Mesenchymal stem cell (in vitro differentiated cells and primary cell): ENCODE measurements at regions not wholly inside any gene's neighbourhood (a gene's known extent, or its start where the extent isn't known, plus 50 kb on each side); places are given as distances from the start of the nearest gene placed in this dataset.

Experiments used
- DNase-seq: peaks from one replicate; pipeline ENCODE4 v3.0.0-alpha.2; 2013
- H2AFZ ChIP-seq: one replicate; pipeline ENCODE4 v1.6.1; 2013; ENCODE audit warnings: low read depth, mild to moderate bottlenecking, control low read depth, inconsistent platforms, low read length, moderate library complexity
- H2AK5ac ChIP-seq: 2 replicates; pipeline ENCODE4 v1.6.1; 2013; ENCODE audit warnings: low read length, moderate library complexity, mild to moderate bottlenecking, inconsistent platforms; ENCODE audit not compliant: severe bottlenecking
- H2BK120ac ChIP-seq: one replicate; pipeline ENCODE4 v1.6.1; 2013; ENCODE audit warnings: low read depth, mild to moderate bottlenecking, inconsistent platforms, low read length, moderate library complexity
- H2BK12ac ChIP-seq, 2 experiments: one replicate each; pipeline ENCODE4 v1.6.1; 2013; ENCODE audit warnings: inconsistent platforms in 2 of 2, low read length in 2 of 2, mild to moderate bottlenecking in 2 of 2, moderate library complexity in 2 of 2, control low read depth in 1 of 2
- H2BK15ac ChIP-seq: one replicate; pipeline ENCODE4 v1.6.1; 2013; ENCODE audit warnings: mild to moderate bottlenecking, low read depth, inconsistent platforms; ENCODE audit not compliant: poor library complexity, severe bottlenecking
- H2BK5ac ChIP-seq: 2 replicates; pipeline ENCODE4 v1.6.1; 2013; ENCODE audit warnings: low read depth, mild to moderate bottlenecking, low read length, control low read depth, inconsistent platforms; ENCODE audit not compliant: poor library complexity, severe bottlenecking
- H3K14ac ChIP-seq, 2 experiments: one replicate each; pipeline ENCODE4 v1.6.1; 2013; ENCODE audit warnings: inconsistent platforms in 2 of 2, low read length in 2 of 2, control low read depth in 1 of 2, mild to moderate bottlenecking in 1 of 2, moderate library complexity in 1 of 2
- H3K18ac ChIP-seq, 2 experiments: one replicate each; pipeline ENCODE4 v1.6.1; 2013; ENCODE audit warnings: inconsistent platforms in 2 of 2, low read length in 2 of 2, control low read depth in 1 of 2, low read depth in 1 of 2, mild to moderate bottlenecking in 1 of 2
- H3K23ac ChIP-seq, 2 experiments: one replicate each; pipeline ENCODE4 v1.6.1; 2013; ENCODE audit warnings: inconsistent platforms in 2 of 2, low read length in 2 of 2, mild to moderate bottlenecking in 2 of 2, moderate library complexity in 2 of 2, control low read depth in 1 of 2
- H3K27ac ChIP-seq: 2 replicates; pipeline ENCODE4 v1.5.1; 2013; ENCODE audit warnings: mild to moderate bottlenecking, moderate library complexity, low read length, control low read depth, inconsistent platforms; ENCODE audit not compliant: poor library complexity, severe bottlenecking
- H3K27me3 ChIP-seq, 2 experiments: 2 replicates each; pipeline versions ENCODE4 v1.6.1 to v1.7.0; 2013; ENCODE audit warnings: low read length in 2 of 2, mild to moderate bottlenecking in 2 of 2, moderate library complexity in 2 of 2, control low read depth in 1 of 2, inconsistent platforms in 1 of 2; ENCODE audit not compliant: control insufficient read depth in 1 of 2, insufficient read depth in 1 of 2
- H3K36me3 ChIP-seq, 2 experiments: 2 replicates each; pipeline versions ENCODE4 v1.6.1 to v1.7.0; 2013; ENCODE audit warnings: low read length in 2 of 2, control low read depth in 1 of 2, inconsistent platforms in 1 of 2, low read depth in 1 of 2, mild to moderate bottlenecking in 1 of 2; ENCODE audit not compliant: insufficient read depth in 2 of 2, control insufficient read depth in 1 of 2
- H3K4ac ChIP-seq, 2 experiments: one replicate each; pipeline ENCODE4 v1.6.1; 2013; ENCODE audit warnings: inconsistent platforms in 2 of 2, low read length in 2 of 2, mild to moderate bottlenecking in 2 of 2, moderate library complexity in 2 of 2, control low read depth in 1 of 2, low read depth in 1 of 2
- H3K4me1 ChIP-seq: 2 replicates; pipeline ENCODE4 v1.6.1; 2013; ENCODE audit warnings: low read depth, low read length, control low read depth; ENCODE audit not compliant: control insufficient read depth, insufficient read depth
- H3K4me2 ChIP-seq: 2 replicates; pipeline ENCODE4 v1.6.1; 2013; ENCODE audit warnings: low read length, mild to moderate bottlenecking, inconsistent platforms; ENCODE audit not compliant: poor library complexity, severe bottlenecking
- H3K4me3 ChIP-seq, 2 experiments: 2 replicates each; pipeline versions ENCODE4 v1.5.1 to v1.7.0; 2013; ENCODE audit warnings: low read length in 2 of 2, mild to moderate bottlenecking in 2 of 2, control low read depth in 1 of 2, low read depth in 1 of 2; ENCODE audit not compliant: insufficient read depth in 1 of 2
- H3K79me1 ChIP-seq: replicated peaks from 2 replicates; pipeline ENCODE4 v1.6.1; 2013; ENCODE audit warnings: mild to moderate bottlenecking, control low read depth, low read length, inconsistent platforms; ENCODE audit not compliant: poor library complexity, severe bottlenecking
- H3K9ac ChIP-seq: 2 replicates; pipeline ENCODE4 v1.7.0; 2013; ENCODE audit warnings: mild to moderate bottlenecking, low read length, moderate library complexity
- H3K9me3 ChIP-seq: 2 replicates; pipeline ENCODE4 v1.7.0; 2013; ENCODE audit warnings: mild to moderate bottlenecking, low read length; ENCODE audit not compliant: control insufficient read depth
- H4K8ac ChIP-seq: one replicate; pipeline ENCODE4 v1.6.1; 2013; ENCODE audit warnings: inconsistent platforms, mild to moderate bottlenecking, low read length, moderate library complexity
- H4K91ac ChIP-seq: one replicate; pipeline ENCODE4 v1.6.1; 2013; ENCODE audit warnings: mild to moderate bottlenecking, low read length, inconsistent platforms
- WGBS: methylation state at CpG from one replicate; pipeline ENCODE4 v1.1.7; 2013; ENCODE audit warnings: mixed read lengths; 5-methylcytosine and 5-hydroxymethylcytosine counted together

DNA sequence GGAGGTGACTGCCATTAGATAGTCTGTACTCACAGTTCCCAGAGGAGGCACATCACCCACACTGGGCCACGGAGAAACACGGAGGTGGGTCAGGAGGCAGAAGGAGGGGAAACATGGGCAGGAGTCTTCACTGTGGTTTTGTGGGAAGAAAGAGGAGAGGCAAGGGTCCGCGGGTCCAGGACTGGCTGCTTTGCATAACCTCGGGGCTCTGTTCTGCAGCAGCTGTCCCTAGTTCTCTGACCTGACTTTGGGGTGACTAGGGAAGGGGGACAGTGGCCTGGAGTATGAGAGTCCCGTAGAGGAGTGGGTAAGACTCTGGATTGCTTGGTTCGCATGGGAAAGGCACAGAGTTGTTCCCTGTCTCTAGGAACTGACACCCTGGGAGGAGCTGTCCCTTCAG is 238.3 kb upstream of the RAB6C start:
- Histone ChIP-seq H2AK5ac (no peak overlapping the region), H2BK120ac (no peak overlapping the region), H3K79me1 (no peaks in the 10 kb centered on the region), H3K9me3 (no peaks in the 10 kb centered on the region), H2BK12ac (no peak overlapping the region), H2BK5ac (no peak overlapping the region), H3K14ac (no peak overlapping the region), H3K23ac (no peak overlapping the region), H4K8ac (no peak overlapping the region), H3K18ac (no peak overlapping the region), H3K4me1 (no peaks in the 10 kb centered on the region), H3K36me3 (no peaks in the 10 kb centered on the region), H2AFZ (no peak overlapping the region), H3K27me3 (no peaks in the 10 kb centered on the region), H3K27ac (no peak overlapping the region), H4K91ac (no peak overlapping the region), H3K4ac (no peak overlapping the region), H2BK15ac (no peak overlapping the region), H3K4me3 (no peak overlapping the region), H3K4me2 (no peak overlapping the region), H3K9ac (no peak overlapping the region)
- 68% methylated on average over 7 of the region's 7 CpGs for WGBS
- DNase-seq: no peak

DNA sequence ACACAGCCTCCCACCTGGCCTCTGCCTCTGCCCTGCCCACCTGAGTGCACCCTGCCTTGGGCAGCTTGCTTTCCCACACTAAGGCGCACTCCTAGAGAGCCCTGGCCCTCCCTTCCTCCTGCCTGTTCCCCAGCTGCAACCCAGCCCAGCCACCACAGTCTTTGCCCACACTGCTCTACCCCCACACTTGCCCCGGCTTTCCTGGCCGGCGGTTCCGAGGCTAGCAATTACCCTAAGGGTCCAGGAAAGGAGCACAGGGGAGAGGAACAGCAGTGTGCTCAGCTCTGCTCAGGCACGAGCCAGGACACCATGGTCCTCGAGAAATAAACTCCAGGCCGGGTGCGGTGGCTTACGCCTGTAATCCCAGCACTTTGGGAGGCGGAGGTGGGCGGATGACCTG is 237.8 kb upstream of the RAB6C start:
- no peak overlapping the region for H2AFZ ChIP-seq
- no peak overlapping the region for H3K4ac ChIP-seq
- no peaks in the 10 kb centered on the region for H3K9me3 ChIP-seq
- H3K9ac ChIP-seq: no peak overlapping the region
- H3K14ac ChIP-seq: no peak overlapping the region
- no peaks in the 10 kb centered on the region for H3K36me3 ChIP-seq
- no peak overlapping the region for H3K27ac ChIP-seq
- H3K4me2 ChIP-seq: no peak overlapping the region
- no peak overlapping the region for H4K8ac ChIP-seq
- H3K18ac ChIP-seq: no peak overlapping the region
- no peak overlapping the region for H3K4me3 ChIP-seq
- no peaks in the 10 kb centered on the region for H3K4me1 ChIP-seq
- no peak overlapping the region for H2BK15ac ChIP-seq
- no peak overlapping the region for H4K91ac ChIP-seq
- no peak overlapping the region for H2BK12ac ChIP-seq
- H2BK5ac ChIP-seq: no peak overlapping the region
- H3K27me3 ChIP-seq: no peaks in the 10 kb centered on the region
- no peak overlapping the region for H2AK5ac ChIP-seq
- no peaks in the 10 kb centered on the region for H3K79me1 ChIP-seq
- H3K23ac ChIP-seq: no peak overlapping the region
- no peak for DNase-seq
- H2BK120ac ChIP-seq: no peak overlapping the region
- 80% methylated on average over 12 of the region's 12 CpGs for WGBS

DNA sequence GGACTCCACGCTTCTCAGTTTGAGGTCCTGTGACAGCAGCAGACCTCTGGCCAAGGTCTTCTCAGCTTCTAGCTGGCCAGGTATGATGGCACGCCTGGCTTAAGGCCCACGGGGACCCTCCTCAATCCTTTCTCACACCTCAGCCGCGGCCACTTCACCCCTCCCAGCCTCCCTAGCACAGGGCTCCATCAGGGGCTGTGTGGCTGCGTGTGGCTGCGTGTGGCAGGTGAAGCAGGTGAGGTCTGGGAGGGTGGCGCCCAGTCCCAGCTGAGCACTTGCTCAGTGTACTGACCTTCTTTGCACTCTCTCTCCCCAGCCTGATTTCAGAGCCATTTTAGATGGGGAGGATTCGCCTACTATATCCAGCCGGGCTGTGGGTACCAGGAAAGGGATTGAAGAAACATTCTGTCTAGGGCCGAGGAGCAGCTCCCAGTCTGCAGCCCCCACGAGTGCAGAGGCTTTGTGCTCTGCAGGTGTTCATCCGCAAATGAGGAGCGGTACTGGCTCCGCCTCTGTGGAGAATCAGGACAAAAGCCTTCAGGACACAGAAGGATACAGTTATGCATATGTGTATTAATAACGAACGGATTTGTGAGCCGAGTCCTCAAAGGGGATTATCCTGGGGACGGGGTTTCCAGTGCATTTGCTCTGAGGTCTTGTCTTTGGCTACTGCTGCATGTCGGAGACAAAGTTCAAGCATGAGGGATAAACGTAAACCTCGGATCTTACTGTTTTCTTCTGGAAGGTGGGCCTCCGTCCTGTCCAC is 236.9 kb upstream of the RAB6C start:
- H3K27me3 ChIP-seq: no peaks in the 10 kb centered on the region
- no peak overlapping the region for H3K23ac ChIP-seq
- no peak overlapping the region for H3K4me2 ChIP-seq
- H3K4me1 ChIP-seq: no peaks in the 10 kb centered on the region
- no peak overlapping the region for H2BK120ac ChIP-seq
- H2AK5ac ChIP-seq: no peak overlapping the region
- H3K27ac ChIP-seq: no peak overlapping the region
- no peak overlapping the region for H4K91ac ChIP-seq
- 85% methylated on average over 21 of the region's 23 CpGs for WGBS
- no peak overlapping the region for H3K14ac ChIP-seq
- no peak overlapping the region for H2BK12ac ChIP-seq
- H2BK15ac ChIP-seq: no peak overlapping the region
- no peaks in the 10 kb centered on the region for H3K9me3 ChIP-seq
- H3K4me3 ChIP-seq: no peak overlapping the region
- H3K18ac ChIP-seq: no peak overlapping the region
- H2AFZ ChIP-seq: no peak overlapping the region
- no peak overlapping the region for H3K4ac ChIP-seq
- no peaks in the 10 kb centered on the region for H3K79me1 ChIP-seq
- H3K36me3 ChIP-seq: no peaks in the 10 kb centered on the region
- H4K8ac ChIP-seq: no peak overlapping the region
- DNase-seq: no peak
- H2BK5ac ChIP-seq: no peak overlapping the region
- H3K9ac ChIP-seq: no peak overlapping the region

DNA sequence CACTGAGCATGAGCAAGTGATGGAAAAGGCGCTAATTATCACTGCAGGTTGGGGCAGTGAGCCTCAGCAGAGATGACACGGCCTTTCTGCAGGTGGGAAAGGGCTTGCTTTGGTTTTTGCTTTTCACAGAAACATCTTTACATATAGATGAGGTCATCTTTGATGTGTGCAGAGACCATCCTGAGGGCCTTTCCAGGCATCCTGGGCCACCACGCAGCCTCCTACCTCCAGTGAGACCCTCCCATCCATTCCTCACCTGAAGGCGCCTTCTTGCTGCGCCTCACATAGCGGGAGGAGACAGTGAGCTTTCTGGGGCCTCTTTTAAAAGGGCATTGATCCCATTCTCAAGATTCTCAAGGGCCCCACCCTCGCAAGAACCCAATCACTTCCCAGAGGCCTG is 235.3 kb upstream of the RAB6C start:
- Histone ChIP-seq H3K4me2 (no peak overlapping the region), H3K23ac (no peak overlapping the region), H3K9me3 (no peaks in the 10 kb centered on the region), H3K4me1 (no peaks in the 10 kb centered on the region), H3K4ac (no peak overlapping the region), H4K8ac (no peak overlapping the region), H2AK5ac (no peak overlapping the region), H2BK12ac (no peak overlapping the region), H2BK15ac (no peak overlapping the region), H4K91ac (no peak overlapping the region), H2BK120ac (no peak overlapping the region), H3K79me1 (no peaks in the 10 kb centered on the region), H3K9ac (no peak overlapping the region), H3K36me3 (no peaks in the 10 kb centered on the region), H3K14ac (no peak overlapping the region), H3K27ac (no peak overlapping the region), H3K27me3 (peaks cover 0 to 2% of the 10 kb centered on the region in 2 experiments), H3K18ac (no peak overlapping the region), H3K4me3 (no peak overlapping the region), H2AFZ (no peak overlapping the region), H2BK5ac (no peak overlapping the region)
- no peak for DNase-seq
- 91% methylated on average over 6 of the region's 7 CpGs for WGBS
